Upper lobe of right lung (tissue), 1 donor: ENCODE measurements at regions not wholly inside any gene's neighbourhood (a gene's known extent, or its start where the extent isn't known, plus 50 kb on each side); places are given as distances from the start of the nearest gene placed in this dataset.

Experiments used
- ATAC-seq: fragments of 200-7000 bp; cut with Tn5 transposase; one replicate; pipeline ENCODE4 v1.9.1; 2020; ENCODE audit warnings: mild to moderate bottlenecking, moderate library complexity
- DNase-seq: peaks from one replicate; pipeline ENCODE4 v3.0.0-alpha.2; 2020
- H3K27ac ChIP-seq: fragments of 200-600 bp; one replicate; pipeline ENCODE4 v1.8.0; 2022
- H3K27me3 ChIP-seq: fragments of 200-600 bp; one replicate; pipeline ENCODE4 v1.8.0; 2022; ENCODE audit warnings: mild to moderate bottlenecking
- H3K36me3 ChIP-seq: fragments of 200-600 bp; one replicate; pipeline ENCODE4 v1.8.0; 2022
- H3K4me1 ChIP-seq: fragments of 200-600 bp; one replicate; pipeline ENCODE4 v1.8.0; 2022
- H3K4me3 ChIP-seq: fragments of 200-600 bp; one replicate; pipeline ENCODE4 v1.8.0; 2022; ENCODE audit warnings: mild to moderate bottlenecking
- H3K9me3 ChIP-seq: fragments of 200-600 bp; one replicate; pipeline ENCODE4 v1.8.0; 2022
- intact Hi-C: fragments of 100-400 bp; cut with DNase I; formaldehyde crosslinking; loops from one replicate; pipeline ENCODE4 v1.11.0; 2022
- TF ChIP-seq, protein P1 (sequence below): fragments of 200-600 bp; IDR thresholded peaks from one replicate; pipeline ENCODE4 v1.8.0; 2022; ENCODE audit warnings: antibody characterized with exemption
- donor health status: DM: no; HTN: yes; CAD: no; lungs with severe emphysema.

DNA sequence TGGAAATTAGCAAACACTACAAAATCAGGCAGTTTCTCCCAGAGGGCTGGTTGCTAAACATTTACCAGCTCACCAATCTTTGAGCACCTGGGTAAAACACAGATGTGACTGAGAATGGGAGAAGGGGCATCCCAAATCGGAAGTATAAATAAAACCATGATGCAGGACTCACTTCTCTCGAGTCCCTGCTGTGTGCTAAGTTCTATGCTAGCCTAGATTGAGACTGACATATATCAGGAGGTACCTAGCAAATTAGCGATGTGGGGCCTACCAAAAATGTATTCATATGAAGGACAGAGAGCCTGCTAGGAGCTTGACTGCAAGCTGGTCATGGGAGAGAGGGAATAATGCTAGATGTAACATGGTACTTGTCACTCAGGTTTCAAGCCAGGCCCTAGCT lies 171.9 kb upstream of the PGRMC2 start:
- no peaks in the 10 kb centered on the region for H3K9me3 ChIP-seq
- intact Hi-C loops = loop anchor here (10.0 kb wide), 1 partner anchor 105 kb away; no protein-coding TSS in a partner anchor
- H3K27me3 ChIP-seq = no peaks in the 10 kb centered on the region
- TF ChIP-seq, protein P1, sequence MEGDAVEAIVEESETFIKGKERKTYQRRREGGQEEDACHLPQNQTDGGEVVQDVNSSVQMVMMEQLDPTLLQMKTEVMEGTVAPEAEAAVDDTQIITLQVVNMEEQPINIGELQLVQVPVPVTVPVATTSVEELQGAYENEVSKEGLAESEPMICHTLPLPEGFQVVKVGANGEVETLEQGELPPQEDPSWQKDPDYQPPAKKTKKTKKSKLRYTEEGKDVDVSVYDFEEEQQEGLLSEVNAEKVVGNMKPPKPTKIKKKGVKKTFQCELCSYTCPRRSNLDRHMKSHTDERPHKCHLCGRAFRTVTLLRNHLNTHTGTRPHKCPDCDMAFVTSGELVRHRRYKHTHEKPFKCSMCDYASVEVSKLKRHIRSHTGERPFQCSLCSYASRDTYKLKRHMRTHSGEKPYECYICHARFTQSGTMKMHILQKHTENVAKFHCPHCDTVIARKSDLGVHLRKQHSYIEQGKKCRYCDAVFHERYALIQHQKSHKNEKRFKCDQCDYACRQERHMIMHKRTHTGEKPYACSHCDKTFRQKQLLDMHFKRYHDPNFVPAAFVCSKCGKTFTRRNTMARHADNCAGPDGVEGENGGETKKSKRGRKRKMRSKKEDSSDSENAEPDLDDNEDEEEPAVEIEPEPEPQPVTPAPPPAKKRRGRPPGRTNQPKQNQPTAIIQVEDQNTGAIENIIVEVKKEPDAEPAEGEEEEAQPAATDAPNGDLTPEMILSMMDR = no peak
- H3K4me3 ChIP-seq = no peak overlapping the region
- H3K27ac ChIP-seq = no peak overlapping the region
- DNase-seq (no peak), ATAC-seq (no peak)
- H3K4me1 ChIP-seq = peaks cover 4% of the 10 kb centered on the region
- no peaks in the 10 kb centered on the region for H3K36me3 ChIP-seq

DNA sequence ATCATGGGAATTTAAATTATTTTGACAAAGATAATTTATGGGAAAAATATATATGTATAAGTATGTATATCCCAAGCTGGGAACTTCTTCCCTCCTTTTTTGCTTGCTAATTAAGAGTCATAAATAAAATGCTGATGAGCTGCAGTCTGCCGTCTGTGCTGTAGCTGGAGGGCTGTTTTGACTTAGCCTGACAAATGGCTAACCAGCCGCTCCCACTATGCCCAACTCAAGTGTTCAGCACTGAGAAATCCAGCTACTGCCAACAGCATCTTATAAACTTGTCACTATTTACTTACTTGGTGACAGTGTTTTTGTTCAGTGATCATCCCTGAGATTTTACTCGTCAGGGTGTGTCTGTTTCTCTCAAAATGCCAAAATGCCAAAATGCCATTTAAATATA lies 171.2 kb upstream of the PGRMC2 start:
- H3K4me3 ChIP-seq = no peak overlapping the region
- ATAC-seq = no peak
- intact Hi-C loops = loop anchor here (10.0 kb wide), 1 partner anchor 106 kb away; no protein-coding TSS in a partner anchor
- no peak for DNase-seq
- peaks cover 6% of the 10 kb centered on the region for H3K4me1 ChIP-seq
- TF ChIP-seq, protein P1 = no peak
- no peaks in the 10 kb centered on the region for H3K27me3 ChIP-seq
- no peaks in the 10 kb centered on the region for H3K9me3 ChIP-seq
- no peaks in the 10 kb centered on the region for H3K36me3 ChIP-seq
- H3K27ac ChIP-seq = no peak overlapping the region

DNA sequence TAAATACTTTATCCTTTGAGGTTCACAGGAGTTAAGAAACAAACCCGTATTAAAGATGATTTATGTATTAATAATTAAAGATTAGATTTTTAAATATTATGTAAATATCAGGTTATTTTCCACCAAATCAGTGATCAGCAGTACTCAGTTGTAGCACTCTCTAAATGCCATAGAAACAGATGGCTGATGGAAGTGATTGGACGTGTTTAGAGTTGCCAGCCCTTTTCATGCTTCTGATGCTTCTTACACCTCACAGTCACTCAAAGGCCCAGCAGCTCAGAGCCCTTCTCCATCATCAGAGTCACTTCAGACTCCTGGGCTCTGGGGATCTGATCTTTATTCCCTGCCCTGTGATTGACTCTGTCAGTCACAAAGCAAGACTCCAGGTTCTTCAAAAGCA lies 170.1 kb upstream of the PGRMC2 start:
- Histone ChIP-seq H3K4me3 (no peak overlapping the region), H3K27ac (no peak overlapping the region), H3K9me3 (no peaks in the 10 kb centered on the region), H3K4me1 (peaks cover 9% of the 10 kb centered on the region), H3K27me3 (no peaks in the 10 kb centered on the region), H3K36me3 (no peaks in the 10 kb centered on the region)
- no peak for ATAC-seq
- no peak for DNase-seq
- TF ChIP-seq, protein P1 = no peak
- intact Hi-C loops = loop anchor here (10.0 kb wide), 1 partner anchor 107 kb away; no protein-coding TSS in a partner anchor

DNA sequence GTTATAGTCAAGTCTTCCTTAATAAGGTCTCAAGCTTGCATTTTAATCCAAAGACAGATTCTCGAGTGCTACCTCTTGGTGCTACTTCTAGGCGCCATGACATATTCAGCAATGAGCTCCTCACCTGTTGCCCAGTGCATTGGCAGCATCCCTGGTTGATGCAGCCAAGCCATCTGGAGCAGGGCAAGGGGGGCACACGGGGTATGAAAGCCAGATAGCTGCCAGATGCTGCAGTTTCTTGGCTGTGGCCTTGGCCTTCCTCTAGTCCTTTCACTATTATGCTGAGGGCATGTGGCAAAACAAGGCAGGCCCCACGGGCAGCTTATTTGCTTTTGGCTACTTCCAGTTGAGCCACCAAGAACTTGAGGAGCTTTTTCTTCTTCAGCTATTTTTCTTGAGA lies 168.6 kb upstream of the PGRMC2 start:
- intact Hi-C loops = loop anchor here (10.0 kb wide), 1 partner anchor 109 kb away; no protein-coding TSS in a partner anchor
- TF ChIP-seq, protein P1 = no peak
- peaks cover 10% of the 10 kb centered on the region for H3K4me1 ChIP-seq
- ATAC-seq (no peak), DNase-seq (no peak)
- no peaks in the 10 kb centered on the region for H3K9me3 ChIP-seq
- no peaks in the 10 kb centered on the region for H3K27me3 ChIP-seq
- H3K27ac ChIP-seq = no peak overlapping the region
- H3K4me3 ChIP-seq = no peak overlapping the region
- H3K36me3 ChIP-seq = no peaks in the 10 kb centered on the region

DNA sequence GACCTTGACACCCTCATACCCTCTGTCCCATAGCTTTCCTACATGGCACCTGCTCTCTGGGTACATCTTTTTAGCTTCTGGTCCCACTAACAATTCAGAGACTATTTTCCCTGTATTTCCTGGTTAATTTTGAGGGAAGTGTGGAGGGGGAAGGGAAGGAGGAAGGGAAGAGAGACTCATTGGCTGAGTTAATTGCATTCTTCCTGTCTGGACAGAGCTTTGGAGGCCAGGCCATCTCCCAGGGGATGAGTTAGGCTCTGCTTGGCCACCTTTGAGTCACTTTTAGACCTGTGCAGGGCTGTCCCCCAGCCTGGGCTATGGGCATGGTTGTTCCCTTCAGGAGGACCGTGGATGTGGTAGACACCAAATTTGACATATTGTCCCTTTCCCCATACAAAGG lies 167.9 kb upstream of the PGRMC2 start:
- ATAC-seq = no peak

More for the DNA sequence above, 167.9 kb upstream of the PGRMC2 start:
- H3K4me1 ChIP-seq = peaks cover 10% of the 10 kb centered on the region
- H3K27ac ChIP-seq = no peak overlapping the region
- intact Hi-C loops = loop anchor here (10.0 kb wide), 1 partner anchor 109 kb away; no protein-coding TSS in a partner anchor
- no peak overlapping the region for H3K4me3 ChIP-seq
- DNase-seq = no peak
- H3K9me3 ChIP-seq = no peaks in the 10 kb centered on the region
- TF ChIP-seq, protein P1 = no peak
- no peaks in the 10 kb centered on the region for H3K36me3 ChIP-seq
- H3K27me3 ChIP-seq = no peaks in the 10 kb centered on the region
